HCT116 (cell line): ENCODE measurements at regions not wholly inside any gene's neighbourhood (a gene's known extent, or its start where the extent isn't known, plus 50 kb on each side); places are given as distances from the start of the nearest gene placed in this dataset.

Experiments
- ATF3 ChIP-seq: IDR thresholded peaks from 2 replicates; pipeline ENCODE4 v1.6.1; 2012
- CTCF ChIP-seq, 3 experiments: fragments of 200-600 bp in 1 of 3; sonication (generic) in 1 of 3; IDR thresholded peaks in 2 of 3; conservative IDR thresholded peaks in 1 of 3; 2 replicates each; pipeline ENCODE4 v1.5.1; 2012 to 2017; ENCODE audit warnings: low read depth in 2 of 3, low read length in 2 of 3, antibody characterized with exemption in 1 of 3, borderline replicate concordance in 1 of 3, control low read depth in 1 of 3, mild to moderate bottlenecking in 1 of 3, mixed read lengths in 1 of 3, mixed run types in 1 of 3, moderate library complexity in 1 of 3; ENCODE audit not compliant: insufficient read depth in 1 of 3
- EZH2 ChIP-seq: fragments of 200-600 bp; sonication (generic); IDR thresholded peaks from 2 replicates; pipeline ENCODE4 v1.6.1; 2017; ENCODE audit warnings: antibody characterized with exemption, mixed run types
- FOSL1 ChIP-seq: IDR thresholded peaks from 2 replicates; pipeline ENCODE4 v1.6.1; 2012; ENCODE audit warnings: low read depth
- POLR2A ChIP-seq: IDR thresholded peaks from 2 replicates; pipeline ENCODE4 v1.7.0; 2011; ENCODE audit warnings: borderline replicate concordance; ENCODE audit not compliant: insufficient read depth, insufficient read length; ENCODE audit errors: extremely low read depth
- POLR2AphosphoS5 ChIP-seq: IDR thresholded peaks from 2 replicates; pipeline ENCODE4 v1.6.1; 2011; ENCODE audit warnings: mild to moderate bottlenecking, low read depth, low read length, moderate library complexity
- REST ChIP-seq: IDR thresholded peaks from 2 replicates; pipeline ENCODE4 v1.6.1; 2012; ENCODE audit warnings: low read depth
- SP1 ChIP-seq: IDR thresholded peaks from 2 replicates; pipeline ENCODE4 v1.6.1; 2012; ENCODE audit warnings: low read depth
- SRF ChIP-seq: IDR thresholded peaks from 2 replicates; pipeline ENCODE4 v1.6.1; 2012; ENCODE audit warnings: low read depth
- ZBTB33 ChIP-seq: IDR thresholded peaks from 2 replicates; pipeline ENCODE4 v1.6.1; 2011; ENCODE audit warnings: mild to moderate bottlenecking, low read length, moderate library complexity; ENCODE audit not compliant: insufficient replicate concordance; ENCODE audit errors: extremely low read depth

GRCh38 chr10:3901370-3901769 lies 116.4 kb upstream of the KLF6 start:
- no peak for TF ChIP-seq POLR2A
- no peak for TF ChIP-seq SP1
- no peak for TF ChIP-seq POLR2AphosphoS5
- TF ChIP-seq CTCF (IDR thresholded peaks at IDR 0.05 in 2 of 3, conservative IDR thresholded peaks at IDR 0.05 in 1 of 3; ENCODE audit: borderline replicate concordance in 1 of 3, insufficient read depth in 1 of 3, low read depth in 2 of 3, low read length in 2 of 3), result no peak
- no peak for TF ChIP-seq ATF3
- no peak for TF ChIP-seq REST
- no peak for TF ChIP-seq ZBTB33
- no peak for TF ChIP-seq SRF
- no peak for TF ChIP-seq EZH2
- TF ChIP-seq FOSL1, result no peak
